ENCODE measurements at regions not wholly inside any gene's neighbourhood (a gene's known extent, or its start where the extent isn't known, plus 50 kb on each side); places are given as distances from the start of the nearest gene placed in this dataset.

DNA sequence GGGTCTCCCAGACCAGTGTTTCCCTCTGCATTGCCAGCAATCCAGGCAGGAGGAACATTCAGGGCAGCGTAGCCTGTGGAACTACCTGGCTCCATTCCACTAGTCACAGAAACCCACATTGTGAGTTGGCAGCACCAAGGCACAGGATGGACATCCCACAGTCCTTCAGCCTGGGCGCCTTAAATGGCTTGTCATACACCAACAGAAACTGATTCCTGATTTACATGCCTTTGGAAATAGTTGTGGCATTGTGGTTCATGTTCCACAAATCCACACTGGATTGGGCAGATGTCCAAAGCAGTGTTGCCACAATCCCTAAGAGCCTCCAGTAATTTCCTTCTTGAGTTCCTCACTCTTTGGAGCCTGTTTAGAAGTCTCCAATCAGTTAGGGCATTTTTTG is 225.6 kb downstream of the BLID start:
- WGBS, 2 donors = 83 to 86% methylated on average over 2 of the region's 2 CpGs
- Histone ChIP-seq H3K27me3 (ENCODE audit: control insufficient read depth in 3 of 3, insufficient read depth in 3 of 3, low read length in 2 of 3) (no peaks in the 10 kb centered on the region), H3K36me3 (ENCODE audit: control insufficient read depth in 4 of 4, insufficient read depth in 4 of 4, low read length in 4 of 4) (no peaks in the 10 kb centered on the region), H3K9ac (ENCODE audit: insufficient read depth in 1 of 2, low read length in 2 of 2) (no peak overlapping the region), H3K27ac (ENCODE audit: low read depth in 1 of 2, low read length in 1 of 2) (no peak overlapping the region), H3K4me1 (ENCODE audit: control insufficient read depth in 5 of 5, insufficient read depth in 5 of 5, low read length in 5 of 5) (peaks cover 0 to 12% (median 2%) of the 10 kb centered on the region in 5 donors), H3K9me3 (ENCODE audit: control insufficient read depth in 4 of 4, insufficient read depth in 3 of 4, low read length in 3 of 4) (peaks cover 0 to 4% (median 0%) of the 10 kb centered on the region in 4 donors), H3K4me3 (no peak overlapping the region)
- DNase-seq (no peak), ATAC-seq (ENCODE audit: insufficient read depth, low FRiP score) (no peak)
- TF ChIP-seq CTCF (IDR thresholded peaks at IDR 0.05; ENCODE audit: control extremely low read depth, extremely low read depth) = no peak

DNA sequence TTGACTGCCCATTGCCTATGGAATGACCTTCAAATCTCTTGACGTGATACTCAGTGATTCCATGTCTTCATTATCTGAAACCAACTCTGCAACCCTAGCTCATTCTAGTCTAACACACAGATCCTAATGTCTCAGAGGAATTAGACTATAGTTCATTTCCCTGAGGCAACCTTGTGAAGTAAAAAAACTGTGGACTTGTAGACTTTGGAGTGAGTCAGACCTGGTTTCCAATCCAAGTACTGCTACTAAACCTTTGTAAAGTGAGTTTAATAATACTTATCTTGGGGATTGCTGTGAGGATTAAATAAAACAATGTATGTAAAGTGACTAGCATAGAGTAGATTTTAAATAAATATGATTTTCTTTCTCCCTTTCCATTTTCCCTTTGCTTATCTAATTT is 226.1 kb downstream of the BLID start:
- Histone ChIP-seq H3K9me3 (ENCODE audit: control insufficient read depth in 4 of 4, insufficient read depth in 3 of 4, low read length in 3 of 4) (peaks cover 0 to 4% (median 0%) of the 10 kb centered on the region in 4 donors), H3K36me3 (ENCODE audit: control insufficient read depth in 4 of 4, insufficient read depth in 4 of 4, low read length in 4 of 4) (no peaks in the 10 kb centered on the region), H3K4me1 (ENCODE audit: control insufficient read depth in 5 of 5, insufficient read depth in 5 of 5, low read length in 5 of 5) (peaks cover 0 to 12% (median 2%) of the 10 kb centered on the region in 5 donors), H3K27ac (ENCODE audit: low read depth in 1 of 2, low read length in 1 of 2) (no peak overlapping the region), H3K9ac (ENCODE audit: insufficient read depth in 1 of 2, low read length in 2 of 2) (no peak overlapping the region), H3K4me3 (no peak overlapping the region), H3K27me3 (ENCODE audit: control insufficient read depth in 3 of 3, insufficient read depth in 3 of 3, low read length in 2 of 3) (no peaks in the 10 kb centered on the region)
- TF ChIP-seq CTCF (IDR thresholded peaks at IDR 0.05; ENCODE audit: control extremely low read depth, extremely low read depth) = no peak
- ATAC-seq (ENCODE audit: insufficient read depth, low FRiP score) = no peak
- WGBS, 2 donors = 92 to 100% methylated on average over 1 of the region's 1 CpG
- DNase-seq = no peak

- Histone ChIP-seq H3K4me3 (no peak overlapping the region), H3K4me1 (ENCODE audit: control insufficient read depth in 5 of 5, insufficient read depth in 5 of 5, low read length in 5 of 5) (peaks cover 0 to 12% (median 2%) of the 10 kb centered on the region in 5 donors), H3K9ac (ENCODE audit: insufficient read depth in 1 of 2, low read length in 2 of 2) (no peak overlapping the region), H3K27ac (ENCODE audit: low read depth in 1 of 2, low read length in 1 of 2) (no peak overlapping the region), H3K27me3 (ENCODE audit: control insufficient read depth in 3 of 3, insufficient read depth in 3 of 3, low read length in 2 of 3) (no peaks in the 10 kb centered on the region), H3K36me3 (ENCODE audit: control insufficient read depth in 4 of 4, insufficient read depth in 4 of 4, low read length in 4 of 4) (no peaks in the 10 kb centered on the region), H3K9me3 (ENCODE audit: control insufficient read depth in 4 of 4, insufficient read depth in 3 of 4, low read length in 3 of 4) (peaks cover 0 to 4% (median 0%) of the 10 kb centered on the region in 4 donors)
- 93 to 97% methylated on average over 6 of the region's 6 CpGs for WGBS, 2 donors
- TF ChIP-seq CTCF (IDR thresholded peaks at IDR 0.05; ENCODE audit: control extremely low read depth, extremely low read depth) = no peak
- ATAC-seq (ENCODE audit: insufficient read depth, low FRiP score) = no peak
- no peak for DNase-seq
These were observed 226.8 kb downstream of the BLID start for GRCh38 chr11:121889186-121889585.

DNA sequence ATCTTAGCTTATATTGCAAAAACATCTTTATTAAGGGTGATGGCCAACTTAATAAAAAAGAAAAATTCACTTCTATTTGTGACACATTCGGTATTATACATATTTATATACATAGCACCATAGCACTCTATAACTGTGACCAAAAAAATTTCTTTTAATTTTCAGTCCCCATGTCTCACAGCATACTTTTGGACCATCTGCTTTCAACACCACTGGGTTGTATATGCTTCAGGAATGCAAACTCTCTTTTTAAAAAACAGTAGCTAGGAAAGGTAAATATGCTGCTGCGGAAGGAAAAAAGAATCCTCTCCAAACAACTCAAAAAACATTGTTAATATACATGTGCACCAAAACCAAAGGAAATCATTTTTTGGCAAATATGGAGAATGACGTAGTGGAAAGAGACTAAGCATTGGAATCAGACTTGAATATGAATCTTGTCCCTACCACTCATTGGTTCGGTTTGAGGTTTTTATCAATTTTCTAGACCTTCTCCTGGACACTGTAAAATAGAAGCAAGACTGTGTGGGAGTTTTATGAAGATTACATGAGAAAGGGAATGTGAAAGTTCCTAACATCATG is 227.9 kb downstream of the BLID start:
- H3K4me1 ChIP-seq (ENCODE audit: control insufficient read depth in 5 of 5, insufficient read depth in 5 of 5, low read length in 5 of 5) = peaks cover 0 to 12% (median 2%) of the 10 kb centered on the region in 5 donors

More for the DNA sequence above, 227.9 kb downstream of the BLID start:
- no peak for TF ChIP-seq CTCF (IDR thresholded peaks at IDR 0.05; ENCODE audit: control extremely low read depth, extremely low read depth)
- WGBS, 2 donors = 86 to 92% methylated on average over 4 of the region's 4 CpGs
- H3K27ac ChIP-seq (ENCODE audit: low read depth in 1 of 2, low read length in 1 of 2) = no peak overlapping the region
- peaks cover 0 to 4% (median 0%) of the 10 kb centered on the region in 4 donors for H3K9me3 ChIP-seq (ENCODE audit: control insufficient read depth in 4 of 4, insufficient read depth in 3 of 4, low read length in 3 of 4)
- no peak for DNase-seq
- ATAC-seq (ENCODE audit: insufficient read depth, low FRiP score) = no peak
- H3K9ac ChIP-seq (ENCODE audit: insufficient read depth in 1 of 2, low read length in 2 of 2) = no peak overlapping the region
- no peaks in the 10 kb centered on the region for H3K36me3 ChIP-seq (ENCODE audit: control insufficient read depth in 4 of 4, insufficient read depth in 4 of 4, low read length in 4 of 4)
- no peaks in the 10 kb centered on the region for H3K27me3 ChIP-seq (ENCODE audit: control insufficient read depth in 3 of 3, insufficient read depth in 3 of 3, low read length in 2 of 3)
- no peak overlapping the region for H3K4me3 ChIP-seq
